GM12873 (cell line): ENCODE measurements at regions not wholly inside any gene's neighbourhood (a gene's known extent, or its start where the extent isn't known, plus 50 kb on each side); places are given as distances from the start of the nearest gene placed in this dataset.

Source experiments
- CTCF ChIP-seq: IDR thresholded peaks from 2 replicates; pipeline ENCODE4 v1.5.1; 2012; ENCODE audit warnings: low read depth, mild to moderate bottlenecking, moderate library complexity, low read length, control low read depth; ENCODE audit not compliant: insufficient read depth; ENCODE audit errors: missing control alignments

DNA sequence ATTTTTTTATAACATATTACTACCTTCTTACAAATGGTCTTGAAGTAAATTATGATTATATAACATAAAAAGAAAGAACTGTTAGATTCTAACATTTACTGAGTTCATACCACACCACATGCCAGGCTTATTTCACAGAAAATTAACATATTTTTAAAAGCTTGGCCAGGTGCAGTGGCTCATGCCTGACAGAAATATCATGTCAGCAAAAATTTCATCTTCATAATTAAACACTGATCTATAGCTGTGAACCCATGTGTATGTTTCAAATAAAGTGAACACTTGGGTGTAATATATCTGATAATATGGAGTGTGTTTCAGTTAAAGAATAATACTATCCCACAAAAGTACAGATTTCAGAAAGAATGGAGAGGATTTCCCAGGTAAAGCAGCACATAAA, 296.5 kb downstream of the SI start:
- TF ChIP-seq CTCF: no peak

DNA sequence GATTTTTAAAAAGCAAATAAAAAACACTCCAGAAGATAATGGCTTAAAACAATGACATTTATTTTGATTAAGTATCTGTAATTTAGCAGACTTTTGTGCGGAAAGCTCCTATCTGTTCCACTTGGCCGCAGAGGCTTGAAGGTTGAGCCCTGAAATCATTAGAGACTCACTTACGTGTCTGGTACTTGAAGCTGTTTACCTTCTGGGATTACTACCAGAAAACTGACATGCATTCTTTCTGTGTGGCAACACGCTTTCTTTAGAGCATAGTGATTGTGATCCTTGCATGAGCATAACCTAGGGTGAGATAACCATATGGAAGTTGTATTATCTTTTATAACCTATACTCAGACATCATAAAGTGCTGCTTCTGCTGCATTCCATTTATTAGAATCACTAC, 298.5 kb downstream of the SI start:
- no peak for TF ChIP-seq CTCF

GRCh38 chr3:164752812-164753211, 325.5 kb downstream of the SI start:
- no peak for TF ChIP-seq CTCF

- no peak for TF ChIP-seq CTCF
Measured at GRCh38 chr3:164748626-164749025, 329.7 kb downstream of the SI start.

GRCh38 chr3:164741869-164742268, 336.4 kb downstream of the SI start:
- TF ChIP-seq CTCF: no peak

DNA sequence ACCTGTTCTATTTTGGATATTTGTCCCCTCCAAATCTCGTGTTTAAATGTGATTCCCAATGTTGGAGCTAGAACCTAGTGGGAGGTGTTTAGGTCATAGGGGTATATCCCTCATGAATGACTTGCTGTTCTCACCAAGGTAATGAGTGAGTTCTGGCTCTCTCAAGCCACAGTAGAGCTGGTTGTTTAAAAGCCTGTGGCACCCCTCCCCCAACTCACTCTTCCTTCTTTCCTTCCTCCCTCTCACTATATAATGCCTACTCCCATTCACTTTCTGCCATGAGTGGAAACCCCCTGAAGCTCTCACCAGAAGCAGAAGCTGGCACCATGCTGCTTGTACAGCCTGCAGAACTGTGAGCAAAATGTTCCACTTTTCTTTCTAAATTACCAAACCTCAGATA, 341.1 kb downstream of the SI start:
- TF ChIP-seq CTCF: no peak

DNA sequence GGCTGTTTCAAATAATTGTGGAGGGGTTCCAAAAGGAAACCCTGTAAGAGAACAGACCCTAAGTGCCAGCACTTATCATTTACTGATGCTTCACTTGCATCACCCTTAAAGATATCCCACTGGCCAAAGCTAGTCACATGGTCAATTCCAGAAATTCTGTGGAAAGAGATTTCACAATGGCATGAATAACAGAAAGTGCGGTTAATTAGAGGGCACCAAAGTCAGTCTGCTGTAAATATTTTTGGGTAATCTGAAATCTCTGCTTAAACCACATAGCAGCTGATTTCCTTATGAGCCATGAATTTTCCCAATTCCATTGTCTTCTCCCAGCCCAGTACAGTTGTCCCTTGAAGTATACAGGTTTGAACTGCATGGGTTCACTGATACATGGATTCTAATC, 346.1 kb downstream of the SI start:
- TF ChIP-seq CTCF: no peak
